DND-41 (cell line): ENCODE measurements at regions not wholly inside any gene's neighbourhood (a gene's known extent, or its start where the extent isn't known, plus 50 kb on each side); places are given as distances from the start of the nearest gene placed in this dataset.

Source experiments
- ATAC-seq: fragments of 200-7000 bp; cut with Tn5 transposase; 3 replicates; pipeline ENCODE4 v1.9.1; 2021; ENCODE audit warnings: low read depth; ENCODE audit not compliant: insufficient read depth
- DNase-seq: peaks from one replicate; pipeline ENCODE4 v3.0.0-alpha.2; 2020
- H2AFZ ChIP-seq: 2 replicates; pipeline ENCODE4 v1.6.0; 2012; ENCODE audit warnings: low read depth, low read length
- H3K27ac ChIP-seq: 2 replicates; pipeline ENCODE4 v1.5.1; 2012; ENCODE audit warnings: low read length, inconsistent platforms
- H3K27me3 ChIP-seq: fragments of 200-600 bp; sonication (generic); 2 replicates; pipeline ENCODE4 v1.6.0; 2012; ENCODE audit warnings: low read length, mild to moderate bottlenecking, inconsistent platforms; ENCODE audit not compliant: insufficient read depth, poor library complexity
- H3K36me3 ChIP-seq: 2 replicates; pipeline ENCODE4 v1.5.1; 2012; ENCODE audit warnings: low read length, inconsistent platforms; ENCODE audit not compliant: insufficient read depth
- H3K4me1 ChIP-seq: 2 replicates; pipeline ENCODE4 v1.5.1; 2012; ENCODE audit warnings: mild to moderate bottlenecking, low read length; ENCODE audit not compliant: insufficient read depth
- H3K4me2 ChIP-seq: 2 replicates; pipeline ENCODE4 v1.6.0; 2012; ENCODE audit warnings: mild to moderate bottlenecking, moderate library complexity, low read length, inconsistent platforms; ENCODE audit not compliant: insufficient read depth
- H3K4me3 ChIP-seq, 2 experiments: fragments of 200-600 bp in 1 of 2; shearing (Covaris generic) in 1 of 2; 2 replicates each; pipeline ENCODE4 v1.5.1; 2012 to 2016; ENCODE audit warnings: inconsistent platforms in 2 of 2, low read length in 2 of 2, mild to moderate bottlenecking in 2 of 2, low read depth in 1 of 2, moderate library complexity in 1 of 2
- H3K79me2 ChIP-seq: 2 replicates; pipeline ENCODE4 v1.6.0; 2012; ENCODE audit warnings: low read length, inconsistent platforms; ENCODE audit not compliant: insufficient read depth
- H3K9ac ChIP-seq: 2 replicates; pipeline ENCODE4 v1.6.0; 2012; ENCODE audit warnings: low read depth, mild to moderate bottlenecking, inconsistent platforms, low read length, moderate library complexity
- H3K9me3 ChIP-seq: 2 replicates; pipeline ENCODE4 v1.5.1; 2012; ENCODE audit warnings: low read length, moderate library complexity, mild to moderate bottlenecking, inconsistent platforms; ENCODE audit not compliant: insufficient read depth, severe bottlenecking
- H4K20me1 ChIP-seq: 2 replicates; pipeline ENCODE4 v1.6.0; 2012; ENCODE audit warnings: low read length; ENCODE audit not compliant: insufficient read depth
- CTCF ChIP-seq: IDR thresholded peaks from 2 replicates; pipeline ENCODE4 v1.5.1; 2012; ENCODE audit warnings: borderline replicate concordance, low read length, moderate library complexity, mild to moderate bottlenecking; ENCODE audit not compliant: poor library complexity, severe bottlenecking; ENCODE audit errors: extremely low read depth
- EZH2 ChIP-seq: IDR thresholded peaks from 3 replicates; pipeline ENCODE4 v1.6.1; 2012; ENCODE audit warnings: borderline replicate concordance, low read depth, mild to moderate bottlenecking, moderate library complexity, low read length, inconsistent platforms; ENCODE audit not compliant: severe bottlenecking

GRCh38 chr18:44562986-44563385, 117.7 kb upstream of the SETBP1 start:
- no peaks in the 10 kb centered on the region for H3K4me1 ChIP-seq
- no peak overlapping the region for H3K9ac ChIP-seq
- TF ChIP-seq EZH2 (no peak), CTCF (no peak)
- no peak for ATAC-seq
- H3K27me3 ChIP-seq, result no peaks in the 10 kb centered on the region
- H3K4me3 ChIP-seq, result no peak overlapping the region
- no peak for DNase-seq
- no peak overlapping the region for H3K27ac ChIP-seq
- H2AFZ ChIP-seq, result no peak overlapping the region
- no peaks in the 10 kb centered on the region for H3K9me3 ChIP-seq
- no peaks in the 10 kb centered on the region for H3K79me2 ChIP-seq
- no peaks in the 10 kb centered on the region for H4K20me1 ChIP-seq
- H3K4me2 ChIP-seq, result no peak overlapping the region
- H3K36me3 ChIP-seq, result no peaks in the 10 kb centered on the region

GRCh38 chr18:44564922-44565321, 115.8 kb upstream of the SETBP1 start:
- no peaks in the 10 kb centered on the region for H4K20me1 ChIP-seq
- no peaks in the 10 kb centered on the region for H3K36me3 ChIP-seq
- H3K9ac ChIP-seq, result no peak overlapping the region
- TF ChIP-seq EZH2, result no peak
- TF ChIP-seq CTCF, result no peak
- H2AFZ ChIP-seq, result no peak overlapping the region
- no peak overlapping the region for H3K4me2 ChIP-seq
- H3K4me3 ChIP-seq, result no peak overlapping the region
- no peaks in the 10 kb centered on the region for H3K79me2 ChIP-seq
- no peaks in the 10 kb centered on the region for H3K9me3 ChIP-seq
- H3K4me1 ChIP-seq, result no peaks in the 10 kb centered on the region
- no peak for ATAC-seq
- H3K27me3 ChIP-seq, result no peaks in the 10 kb centered on the region
- H3K27ac ChIP-seq, result no peak overlapping the region
- no peak for DNase-seq

- Histone ChIP-seq H4K20me1 (no peaks in the 10 kb centered on the region), H3K4me1 (peaks cover 2% of the 10 kb centered on the region), H3K4me2 (no peak overlapping the region), H3K79me2 (no peaks in the 10 kb centered on the region), H3K27ac (no peak overlapping the region), H3K9ac (no peak overlapping the region), H3K36me3 (no peaks in the 10 kb centered on the region), H3K27me3 (no peaks in the 10 kb centered on the region), H3K4me3 (no peak overlapping the region), H3K9me3 (no peaks in the 10 kb centered on the region), H2AFZ (no peak overlapping the region)
- no peak for DNase-seq
- no peak for ATAC-seq
- TF ChIP-seq CTCF, result no peak
- no peak for TF ChIP-seq EZH2
Observed at GRCh38 chr18:44568342-44568741, 112.3 kb upstream of the SETBP1 start.

- Histone ChIP-seq H3K36me3 (no peaks in the 10 kb centered on the region), H3K27ac (no peak overlapping the region), H4K20me1 (no peaks in the 10 kb centered on the region), H3K4me2 (no peak overlapping the region), H3K4me1 (peaks cover 4% of the 10 kb centered on the region), H3K9ac (no peak overlapping the region), H3K4me3 (no peak overlapping the region), H3K27me3 (no peaks in the 10 kb centered on the region), H3K9me3 (no peaks in the 10 kb centered on the region), H3K79me2 (no peaks in the 10 kb centered on the region), H2AFZ (no peak overlapping the region)
- no peak for TF ChIP-seq EZH2
- TF ChIP-seq CTCF, result no peak
- ATAC-seq (no peak), DNase-seq (no peak)
Observed at GRCh38 chr18:44568986-44569385, 111.7 kb upstream of the SETBP1 start.
